ENCODE measurements at regions not wholly inside any gene's neighbourhood (a gene's known extent, or its start where the extent isn't known, plus 50 kb on each side); places are given as distances from the start of the nearest gene placed in this dataset.

- DNase-seq, result no peak
These were observed 249.2 kb upstream of the RPS6KA3 start for GRCh38 chrX:20515841-20516461.

GRCh38 chrX:20514358-20514757 is 247.6 kb upstream of the RPS6KA3 start:
- no peak for DNase-seq

- no peak for DNase-seq
These were observed 246.5 kb upstream of the RPS6KA3 start for GRCh38 chrX:20513185-20513584.

DNA sequence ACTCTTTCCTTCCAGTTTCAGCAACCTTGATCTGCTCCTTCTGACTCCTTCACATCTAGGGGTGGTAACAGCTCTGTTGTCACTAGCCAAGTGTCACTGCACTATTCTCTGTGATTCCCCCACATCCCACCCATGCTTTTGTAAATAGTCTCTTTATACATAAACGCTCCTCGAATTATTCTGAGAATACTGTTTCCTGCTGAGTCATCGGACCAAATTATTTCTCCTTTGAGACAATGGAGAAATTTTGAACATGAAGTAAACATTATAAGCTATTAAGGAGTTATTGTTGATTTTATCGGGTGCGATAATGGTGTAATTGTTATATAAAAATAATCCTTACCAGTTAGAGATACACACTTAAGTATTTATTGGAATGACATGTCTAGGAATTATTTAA is 245.1 kb upstream of the RPS6KA3 start:
- no peak for DNase-seq

GRCh38 chrX:20507901-20508620 is 241.4 kb upstream of the RPS6KA3 start:
- no peak for DNase-seq

DNA sequence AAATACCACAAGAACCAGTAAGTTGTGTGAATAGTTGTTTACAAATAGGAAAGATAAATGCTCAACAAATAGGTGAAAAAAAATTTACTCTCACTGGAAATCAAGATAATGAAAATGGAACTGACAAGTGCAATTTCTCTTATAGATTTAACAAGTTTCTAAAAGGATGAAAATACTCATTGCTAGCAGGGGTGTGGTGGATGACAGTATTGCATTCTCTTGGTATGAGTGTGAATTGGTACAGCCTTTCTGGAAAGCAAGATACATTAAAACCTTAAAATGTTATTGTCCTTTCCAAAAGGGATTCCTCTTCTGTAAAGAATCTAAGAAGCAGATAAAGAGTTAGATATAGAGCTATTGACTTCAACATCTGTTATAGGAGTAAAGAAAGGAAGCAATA is 240.0 kb upstream of the RPS6KA3 start:
- DNase-seq, result no peak

DNA sequence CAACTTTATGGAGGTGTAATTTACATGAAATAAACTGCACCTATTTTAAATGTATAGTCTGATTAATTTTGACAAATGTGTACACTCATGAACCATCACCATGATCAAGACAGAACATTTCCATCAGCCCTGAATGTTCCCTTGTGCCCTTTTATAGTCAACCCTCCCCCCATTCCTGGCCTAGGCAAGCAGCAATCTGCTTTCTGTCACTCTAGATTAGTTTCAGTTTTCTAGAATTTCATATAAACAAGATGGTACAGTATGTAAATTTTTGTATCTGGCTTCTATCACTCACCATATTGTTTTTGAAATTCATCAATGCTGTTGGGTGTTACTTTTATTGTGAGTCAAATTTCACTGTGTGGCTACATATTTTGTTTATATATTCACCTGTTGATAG is 234.2 kb upstream of the RPS6KA3 start:
- DNase-seq, result no peak

DNA sequence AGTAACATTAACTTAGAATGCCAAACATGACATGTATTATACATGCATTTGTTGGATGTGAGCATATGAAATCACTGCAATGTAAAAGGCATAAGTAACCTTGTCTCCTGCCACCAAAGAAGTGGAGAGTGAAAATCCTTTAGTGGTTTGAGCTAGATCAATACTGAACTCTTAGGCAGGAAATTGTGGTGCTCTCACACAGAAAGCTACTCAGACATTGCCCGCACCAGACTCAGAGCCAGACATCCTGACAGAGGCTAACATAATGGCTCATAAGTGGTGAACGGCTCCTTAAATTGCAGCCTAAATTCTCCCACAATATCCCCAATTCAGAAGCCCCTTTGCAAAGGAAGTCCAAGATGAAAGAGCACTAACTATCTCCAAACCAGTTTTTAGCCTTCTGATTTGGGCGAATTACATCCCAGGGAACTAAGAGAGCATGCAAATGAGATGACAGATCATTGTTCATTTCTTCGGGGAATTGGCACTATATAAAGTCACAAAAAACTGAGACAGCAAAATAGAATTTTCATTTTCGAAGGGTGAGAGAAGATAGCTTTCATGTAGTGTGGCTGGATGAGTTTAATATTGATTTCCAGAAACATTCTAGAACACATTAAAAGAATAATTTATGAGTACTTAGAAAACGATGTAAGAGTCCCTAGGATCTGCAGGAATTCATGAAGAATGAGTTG is 233.6 kb upstream of the RPS6KA3 start:
- DNase-seq, result no peak

- no peak for DNase-seq
These were observed 233.1 kb upstream of the RPS6KA3 start for GRCh38 chrX:20499763-20500162.

- no peak for DNase-seq
These were observed 232.3 kb upstream of the RPS6KA3 start for GRCh38 chrX:20498851-20499635.

DNA sequence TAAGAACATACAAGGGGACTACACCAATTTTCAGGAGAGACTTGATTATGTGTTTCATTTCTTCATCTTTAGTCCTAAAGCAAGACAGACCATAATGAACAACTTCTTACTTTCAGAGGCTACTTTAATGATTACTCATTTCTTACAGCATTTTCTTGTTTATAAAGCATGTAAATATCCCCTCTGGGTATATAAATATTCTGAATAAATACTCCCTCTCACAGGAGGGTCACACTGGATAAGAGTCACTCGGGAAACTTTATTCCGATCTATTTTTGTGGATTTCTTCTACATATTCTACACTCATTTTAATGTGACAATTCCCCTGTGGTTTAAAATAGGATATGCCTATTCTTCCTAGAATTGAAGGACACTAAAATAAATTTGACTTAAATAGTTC is 228.9 kb upstream of the RPS6KA3 start:
- DNase-seq, result no peak

GRCh38 chrX:20488473-20488872 is 221.8 kb upstream of the RPS6KA3 start:
- DNase-seq, result no peak

DNA sequence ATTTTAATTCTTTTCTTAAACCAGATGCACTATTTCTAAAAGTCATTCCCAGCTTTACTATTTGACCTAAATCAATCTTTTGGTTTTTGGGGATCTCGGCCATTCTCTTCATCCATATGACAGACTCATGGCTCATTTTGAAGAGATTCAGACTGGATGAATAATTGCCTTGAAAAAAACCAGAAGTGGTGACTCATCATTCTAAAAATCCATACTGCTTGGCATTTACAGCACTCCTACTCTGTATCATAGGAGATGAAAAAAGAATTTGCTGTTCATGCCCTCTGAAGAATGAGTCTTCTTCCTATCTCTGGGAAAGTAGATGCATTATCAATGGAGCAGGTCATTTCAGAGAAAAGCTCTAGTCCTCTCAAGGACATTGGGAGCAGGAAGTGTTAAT is 220.5 kb upstream of the RPS6KA3 start:
- no peak for DNase-seq

- no peak for DNase-seq
These were observed 214.9 kb upstream of the RPS6KA3 start for GRCh38 chrX:20481632-20482031.

- no peak for DNase-seq
These were observed 213.2 kb upstream of the RPS6KA3 start for GRCh38 chrX:20479896-20480295.

GRCh38 chrX:20479048-20479447 is 212.3 kb upstream of the RPS6KA3 start:
- DNase-seq, result no peak

GRCh38 chrX:20477836-20478524 is 211.3 kb upstream of the RPS6KA3 start:
- no peak for DNase-seq

- no peak for DNase-seq
These were observed 210.5 kb upstream of the RPS6KA3 start for GRCh38 chrX:20477219-20477618.

DNA sequence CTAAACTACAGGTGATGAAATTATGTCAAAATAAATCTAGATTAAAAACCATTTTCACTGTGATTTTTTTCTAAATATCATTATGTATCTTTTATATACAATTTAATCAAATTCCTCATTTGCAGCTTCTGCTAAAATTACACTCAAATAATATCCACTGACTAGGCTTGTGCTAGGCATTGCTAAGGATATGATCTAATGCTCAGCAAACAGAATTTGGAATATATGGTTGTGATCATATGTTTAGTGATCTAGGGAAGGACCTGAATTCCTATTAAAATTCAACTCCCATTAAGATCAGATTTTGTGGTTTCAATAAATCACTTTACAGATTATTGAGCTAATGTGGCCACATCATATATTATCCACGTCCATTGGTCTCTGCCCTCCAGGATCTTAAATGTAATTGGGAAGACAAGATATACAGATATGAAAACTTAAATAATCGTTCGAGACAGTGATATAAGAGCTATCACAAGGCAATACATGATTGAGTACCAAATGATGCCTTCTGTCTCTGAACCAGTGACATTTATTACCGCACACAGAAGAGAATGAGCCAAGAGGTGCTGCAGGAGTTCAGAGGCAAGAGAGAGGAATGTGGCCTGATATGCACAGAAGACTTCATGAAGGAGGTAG is 206.0 kb upstream of the RPS6KA3 start:
- DNase-seq, result no peak

DNA sequence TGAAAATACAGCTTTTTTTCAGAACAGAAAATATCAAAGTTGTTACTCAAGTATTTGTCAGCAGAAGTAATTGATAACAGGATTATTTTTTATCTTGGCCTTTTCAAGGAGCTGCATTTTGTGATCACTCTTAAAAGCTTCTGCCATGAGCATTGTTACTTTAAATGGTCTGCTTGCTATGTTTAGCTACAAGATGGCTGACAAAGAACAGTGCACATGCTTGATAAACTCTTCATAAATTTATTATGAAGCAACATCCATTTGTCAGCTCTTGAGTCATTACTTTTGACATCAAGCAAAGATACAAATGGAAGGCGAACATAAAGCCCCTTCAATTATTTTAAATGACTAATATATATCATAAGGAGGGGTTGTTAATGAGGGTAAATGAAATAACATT is 205.4 kb upstream of the RPS6KA3 start:
- DNase-seq, result no peak

- DNase-seq, result no peak
These were observed 204.8 kb upstream of the RPS6KA3 start for GRCh38 chrX:20471483-20471882.
